ENCODE measurements at regions not wholly inside any gene's neighbourhood (a gene's known extent, or its start where the extent isn't known, plus 50 kb on each side); places are given as distances from the start of the nearest gene placed in this dataset.

DNA sequence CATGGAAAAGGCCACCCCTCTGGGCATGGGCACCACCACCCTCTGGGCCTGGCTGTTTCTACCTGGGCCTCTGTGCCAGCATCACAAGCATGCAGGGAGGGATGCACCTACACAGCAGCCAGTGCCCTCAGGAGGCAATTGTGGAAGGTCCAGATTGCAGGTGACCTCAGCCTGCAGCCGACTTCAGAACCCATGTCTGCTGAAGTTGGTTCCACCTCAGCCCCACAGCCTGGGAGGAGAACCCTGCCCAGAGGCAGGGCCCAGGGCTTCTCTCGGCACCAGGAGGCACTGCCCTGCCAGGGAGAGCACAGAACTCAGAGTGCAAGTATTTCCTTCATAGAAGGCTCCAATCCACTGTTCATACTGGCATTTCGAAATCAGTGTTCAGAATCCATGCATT lies 149.8 kb downstream of the TTLL2 start:
- TF ChIP-seq CTCF (conservative IDR thresholded peaks at IDR 0.05; ENCODE audit: low read length) (no peak), EZH2phosphoT487 (IDR thresholded peaks at IDR 0.05; ENCODE audit: borderline replicate concordance, low read depth, low read length) (no peak)
